Glomerular visceral epithelial cell (primary cell): ENCODE measurements at regions not wholly inside any gene's neighbourhood (a gene's known extent, or its start where the extent isn't known, plus 50 kb on each side); places are given as distances from the start of the nearest gene placed in this dataset.
"Not testable (repeated sequence)": the region's sequence is repeated elsewhere in the genome, so short reads cannot be mapped to it uniquely, and the experiment has no call there.

Experiments used
- DNase-seq: peaks from one replicate; pipeline ENCODE4 v3.0.0-alpha.2; 2016; ENCODE audit errors: extremely low spot score

DNA sequence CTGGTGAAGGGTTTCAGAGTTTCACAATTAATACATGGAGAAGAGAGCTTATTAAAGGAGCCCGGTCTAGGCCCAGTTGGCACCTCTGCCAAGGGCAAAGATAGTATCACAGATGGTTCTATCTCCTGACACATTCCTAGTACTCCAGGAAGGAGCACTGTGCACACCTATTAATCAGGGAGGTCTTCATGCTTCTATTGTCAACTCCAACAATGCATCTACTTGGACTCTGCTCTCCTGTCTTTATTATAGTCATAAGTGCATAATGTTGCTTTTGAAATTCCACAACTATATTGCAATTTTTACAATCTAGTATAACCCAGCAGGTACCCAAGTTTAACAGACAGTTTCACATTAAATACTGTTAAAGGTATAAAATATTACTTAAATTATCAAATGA, 174.5 kb upstream of the TSC22D1 start:
- DNase-seq: no peak

DNA sequence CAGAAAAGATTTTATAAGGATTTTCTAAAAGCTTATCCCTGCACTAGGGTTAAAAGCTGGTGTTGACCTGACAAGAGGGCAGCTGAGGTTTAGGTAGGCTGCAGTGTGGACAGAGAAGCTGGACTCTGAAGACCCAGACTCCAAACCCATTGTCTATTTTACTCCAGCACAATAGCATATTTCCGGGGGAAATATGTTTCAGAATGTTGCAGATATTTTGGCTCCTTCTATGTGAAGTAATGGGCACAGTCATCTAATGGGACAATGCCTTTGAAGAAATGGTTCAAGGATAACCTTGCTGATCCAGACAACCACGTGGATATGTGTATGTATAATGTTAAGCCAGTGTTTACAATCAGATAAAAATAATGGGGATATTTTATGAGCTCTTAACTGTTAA, 173.8 kb upstream of the TSC22D1 start:
- DNase-seq: no peak

DNA sequence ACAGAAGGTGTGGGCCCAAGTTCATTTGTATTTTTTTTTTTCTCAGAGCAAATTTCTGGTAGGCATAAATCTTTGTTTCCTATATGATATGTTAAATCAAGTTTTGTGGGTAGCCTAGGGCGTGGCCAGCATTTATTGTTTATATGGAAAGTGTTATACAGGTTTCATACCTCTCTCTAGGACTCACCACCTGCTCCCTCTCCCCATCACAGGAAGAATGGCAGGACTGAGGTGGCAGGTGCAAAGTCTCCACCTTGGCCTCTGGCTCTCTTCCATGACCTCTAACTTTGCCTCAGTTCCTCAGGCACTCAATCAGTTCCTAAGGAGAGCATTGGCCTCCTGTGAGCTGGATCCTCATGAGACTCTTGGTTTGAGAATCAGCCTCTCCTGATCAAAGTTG, 172.3 kb upstream of the TSC22D1 start:
- DNase-seq: no peak

DNA sequence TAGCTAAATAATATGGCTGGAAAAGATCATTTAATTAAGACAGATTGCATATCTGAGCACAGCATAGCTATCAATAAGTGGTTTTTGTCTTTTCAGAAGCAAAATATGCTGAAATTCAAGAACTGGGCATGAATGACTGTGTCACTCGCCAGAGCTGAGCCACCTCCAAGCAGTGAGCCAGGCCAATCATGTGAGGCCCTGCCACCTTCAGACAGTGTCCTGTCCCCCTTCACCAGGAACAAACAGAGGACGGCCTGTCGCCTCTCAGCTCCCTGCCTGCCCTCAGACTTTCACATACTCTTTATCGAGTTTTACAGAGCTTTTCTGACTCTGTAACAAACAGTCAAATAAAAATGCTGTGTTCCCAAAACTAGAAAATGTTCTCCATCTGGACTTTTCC, 171.0 kb upstream of the TSC22D1 start:
- DNase-seq: no peak

DNA sequence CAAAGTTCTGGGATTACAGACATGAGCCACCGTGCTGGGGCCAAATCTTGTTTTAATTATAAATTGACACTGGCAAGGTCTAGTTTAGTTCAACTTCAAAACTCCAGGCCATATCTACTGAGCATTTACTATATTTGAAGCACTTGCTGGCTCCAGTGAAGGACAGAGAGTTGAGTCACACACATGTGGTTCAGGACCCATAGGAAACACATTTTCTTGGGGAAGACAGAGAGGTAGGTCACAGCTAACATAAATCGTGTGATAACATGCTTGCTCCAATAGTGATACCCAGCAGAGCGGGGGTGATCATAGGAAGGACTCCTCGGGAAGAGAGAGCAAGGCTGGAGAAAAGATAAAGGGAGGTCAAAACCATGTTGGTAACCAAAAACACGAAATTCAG, 170.6 kb upstream of the TSC22D1 start:
- DNase-seq: no peak

DNA sequence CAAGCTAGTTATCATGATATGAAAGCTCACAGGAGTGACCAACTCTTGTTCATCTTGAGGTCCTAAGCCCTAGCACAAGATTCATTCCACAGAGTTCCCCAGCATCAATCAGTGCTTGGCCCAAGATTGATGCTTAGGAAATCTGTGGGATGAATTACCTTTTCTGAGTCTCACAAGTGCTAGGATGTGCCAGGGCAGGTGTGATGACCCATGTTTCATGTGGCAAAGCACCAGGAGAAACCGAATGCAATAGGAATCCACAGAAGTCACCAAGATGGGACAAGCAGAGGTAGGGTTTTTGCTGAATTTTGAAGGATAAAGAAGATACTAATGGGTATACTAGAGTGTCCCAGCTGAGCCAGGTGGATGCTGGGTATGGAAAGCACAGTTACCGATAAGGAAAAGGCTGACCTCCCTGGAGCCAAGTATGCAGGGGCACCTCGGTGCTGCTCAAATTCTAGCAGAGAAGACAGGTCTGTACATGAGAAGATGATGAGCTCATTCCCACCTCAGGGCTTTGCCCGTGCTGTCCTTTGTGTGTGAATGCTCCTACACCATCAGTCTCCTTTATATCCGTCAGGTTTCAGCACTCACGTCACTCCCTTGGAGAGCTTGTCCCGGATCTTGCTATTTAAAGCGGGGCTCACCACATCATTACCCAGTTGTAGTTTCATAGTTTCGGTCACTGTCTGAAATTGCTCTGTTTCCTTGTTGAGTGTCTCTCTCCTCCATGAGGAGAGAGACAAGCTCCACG, 168.9 kb upstream of the TSC22D1 start:
- no peak for DNase-seq

DNA sequence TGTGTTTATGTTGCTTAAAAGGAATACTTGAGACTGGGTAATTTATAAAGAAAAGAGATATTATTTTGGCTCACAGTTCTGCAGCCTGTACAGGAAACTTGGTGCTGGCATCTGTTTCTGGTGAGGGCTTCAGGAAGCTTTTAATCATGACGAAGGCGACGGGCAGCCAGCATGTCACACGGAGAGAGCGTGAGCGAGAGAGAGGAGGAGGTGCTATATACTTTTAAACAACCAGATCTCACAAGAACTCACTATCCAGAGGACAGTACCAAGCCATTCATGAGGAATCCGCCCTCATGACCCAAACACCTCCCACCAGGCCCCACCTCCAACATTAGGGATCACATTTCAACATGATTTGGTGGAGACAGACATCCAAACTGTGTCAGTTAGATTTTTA, 163.4 kb upstream of the TSC22D1 start:
- DNase-seq: no peak

DNA sequence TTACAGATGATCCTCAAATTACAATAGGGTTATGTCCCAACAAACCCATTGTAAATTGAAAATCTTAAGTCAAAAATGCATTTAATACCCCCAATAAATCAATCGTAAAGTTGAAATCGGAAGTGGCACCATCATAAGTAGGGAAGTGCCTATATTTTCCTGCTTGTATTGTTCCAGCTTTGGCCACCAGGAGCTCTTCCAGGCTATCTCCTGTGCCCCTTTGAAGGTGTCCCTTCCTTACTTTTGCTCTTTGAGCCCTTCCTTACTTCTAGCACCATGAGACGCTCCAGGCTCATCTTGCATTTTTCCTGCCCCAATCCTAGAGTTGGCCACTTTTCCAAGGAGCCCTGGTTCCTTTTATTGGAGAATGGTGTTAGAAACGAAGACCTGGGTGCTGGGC, 163.0 kb upstream of the TSC22D1 start:
- DNase-seq: no peak

DNA sequence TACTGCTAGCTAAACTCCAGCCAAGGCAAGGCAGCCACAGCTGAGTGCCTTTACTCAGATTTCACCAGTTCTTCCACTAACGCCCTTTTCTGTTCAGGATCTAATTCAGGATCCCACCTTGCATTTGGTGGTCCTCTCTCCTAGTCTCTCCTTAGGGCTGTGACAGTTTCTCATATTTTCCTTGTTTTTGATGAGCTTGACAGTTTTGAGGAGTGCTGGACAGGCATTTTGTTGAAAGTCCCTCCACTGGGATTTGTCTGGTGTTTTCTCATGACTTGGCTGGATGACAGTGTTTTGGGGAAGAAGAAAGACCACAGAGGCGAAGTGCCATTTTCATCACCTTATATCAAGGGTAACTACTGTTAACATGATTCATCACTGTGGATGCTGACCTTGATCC, 162.3 kb upstream of the TSC22D1 start:
- DNase-seq: no peak

DNA sequence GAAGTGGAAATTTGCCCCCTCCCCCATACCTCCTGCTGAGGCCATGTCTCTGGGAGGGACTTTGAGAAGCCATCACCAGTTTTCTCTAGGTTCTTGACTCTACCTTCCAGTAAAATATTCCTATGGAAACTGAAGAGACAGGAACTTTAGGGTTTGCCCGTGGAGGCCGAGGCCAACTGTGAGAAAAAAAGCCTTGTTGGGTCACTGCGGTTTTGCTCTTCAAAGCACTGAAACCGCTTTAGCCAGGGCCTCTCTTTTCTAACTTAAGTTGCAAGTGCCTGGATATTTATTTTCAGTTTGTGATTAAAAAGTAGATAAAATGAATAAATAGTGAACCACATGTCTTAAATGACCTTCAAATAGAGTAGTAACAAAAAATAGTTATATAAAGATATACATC, 159.7 kb upstream of the TSC22D1 start:
- DNase-seq: no peak

DNA sequence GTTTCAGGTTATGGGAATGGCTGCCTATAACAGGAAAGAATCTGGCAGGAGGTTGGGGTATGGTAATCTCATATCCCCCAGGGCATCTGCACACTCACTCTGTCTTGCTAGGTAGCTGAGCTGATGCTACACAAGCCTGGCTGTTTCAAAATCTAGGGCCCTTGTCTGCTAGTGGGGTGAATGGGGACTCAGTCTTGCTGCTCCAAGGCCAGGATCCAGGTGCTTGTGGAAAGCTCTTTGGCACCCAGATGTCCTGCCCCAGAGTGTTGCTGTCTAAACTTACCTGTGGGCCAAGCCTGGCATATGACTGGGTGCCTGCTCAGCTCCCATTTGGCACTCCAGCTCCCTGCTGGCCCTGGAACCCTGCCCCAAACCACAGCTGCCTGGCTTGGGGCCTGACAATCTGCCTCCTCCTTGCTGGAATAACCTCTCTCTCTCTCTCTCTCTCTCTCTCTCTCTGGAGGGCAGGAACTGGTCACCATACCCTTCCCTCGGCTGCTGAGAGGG, 158.1 kb upstream of the TSC22D1 start:
- DNase-seq: peak; percentile 74

DNA sequence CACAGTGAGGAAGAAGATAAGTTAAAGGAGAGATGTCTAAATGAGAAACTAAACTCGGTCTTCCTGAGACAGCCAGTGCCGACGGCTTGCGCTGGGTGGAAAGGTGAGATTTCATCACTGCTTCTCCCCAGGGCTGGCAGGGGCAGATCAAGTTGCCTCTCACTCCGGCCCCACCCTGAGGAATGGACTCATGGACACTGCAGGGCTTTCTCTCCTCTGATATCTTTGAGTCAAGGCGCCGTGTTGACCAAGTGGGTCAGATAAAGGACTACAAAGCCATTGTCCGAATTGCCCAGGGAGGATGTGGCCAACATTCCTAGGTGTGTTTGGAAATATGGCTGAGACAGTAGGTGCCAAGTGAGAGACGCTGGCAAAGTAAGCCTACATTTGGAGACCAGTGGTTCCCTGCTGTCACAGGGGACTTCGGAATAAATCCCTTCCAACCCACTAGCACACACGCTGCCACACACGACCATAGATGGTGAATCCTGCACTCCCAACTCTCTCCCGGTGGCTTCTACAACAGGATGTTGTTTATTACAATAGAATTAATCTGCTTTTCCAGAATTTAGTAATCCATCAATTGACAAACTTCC, 156.5 kb upstream of the TSC22D1 start:
- DNase-seq: no peak

DNA sequence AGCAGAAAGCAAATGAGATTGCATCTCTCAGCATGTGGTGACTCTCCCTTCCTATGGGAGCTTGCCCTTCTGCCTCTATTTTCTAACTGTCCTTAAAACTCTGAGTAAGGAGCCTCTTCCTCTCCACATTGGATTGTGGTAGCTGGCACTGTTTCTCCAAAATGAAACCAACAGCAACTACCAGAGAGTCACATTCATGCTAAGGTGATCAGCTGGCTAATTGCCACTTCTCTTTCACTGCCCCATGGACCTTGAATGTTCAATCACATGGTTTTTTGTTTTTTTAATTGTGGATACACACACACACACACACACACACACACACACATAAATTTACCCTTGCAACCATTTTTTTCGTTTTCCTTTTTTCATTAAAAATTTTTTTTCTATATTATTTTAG, 154.7 kb upstream of the TSC22D1 start:
- DNase-seq: no peak

DNA sequence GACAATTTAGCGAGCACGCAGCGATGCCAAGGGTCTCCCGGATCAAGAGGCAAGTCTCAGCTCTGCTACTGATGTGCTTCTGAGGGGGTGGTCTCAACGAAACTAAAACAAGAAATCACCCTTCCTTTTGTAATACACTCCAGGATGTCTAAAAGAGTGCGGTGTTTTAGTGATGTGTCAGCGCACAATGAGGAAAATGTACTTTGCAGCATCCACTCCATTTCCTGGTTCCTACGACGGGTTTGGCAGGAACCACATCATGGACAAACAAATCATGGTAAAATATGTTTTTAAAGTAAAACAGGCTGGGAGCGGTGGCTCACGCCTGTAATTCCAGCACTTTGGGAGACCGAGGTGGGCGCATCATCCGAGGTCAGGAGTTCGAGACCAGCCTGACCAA, 154.0 kb upstream of the TSC22D1 start:
- DNase-seq: no peak

DNA sequence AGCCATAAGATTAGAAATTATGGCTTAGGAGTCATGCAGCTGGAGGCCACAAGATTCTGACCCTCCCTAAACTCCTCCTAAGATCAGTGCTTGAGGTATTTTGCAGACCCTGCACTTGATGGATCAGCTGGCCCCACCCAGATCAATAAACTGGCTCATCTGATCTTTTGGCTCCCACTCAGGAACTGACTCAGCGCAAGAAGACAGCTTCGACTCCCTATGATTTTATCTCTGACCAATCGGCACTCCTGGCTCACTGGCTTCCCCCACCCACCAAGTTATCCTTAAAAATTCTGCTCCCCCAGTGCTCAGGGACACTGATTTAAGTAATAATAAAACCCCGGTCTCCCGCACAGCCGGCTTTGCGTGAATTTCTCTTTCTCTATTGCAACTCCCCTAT, 151.5 kb upstream of the TSC22D1 start:
- not testable (repeated sequence) for DNase-seq

DNA sequence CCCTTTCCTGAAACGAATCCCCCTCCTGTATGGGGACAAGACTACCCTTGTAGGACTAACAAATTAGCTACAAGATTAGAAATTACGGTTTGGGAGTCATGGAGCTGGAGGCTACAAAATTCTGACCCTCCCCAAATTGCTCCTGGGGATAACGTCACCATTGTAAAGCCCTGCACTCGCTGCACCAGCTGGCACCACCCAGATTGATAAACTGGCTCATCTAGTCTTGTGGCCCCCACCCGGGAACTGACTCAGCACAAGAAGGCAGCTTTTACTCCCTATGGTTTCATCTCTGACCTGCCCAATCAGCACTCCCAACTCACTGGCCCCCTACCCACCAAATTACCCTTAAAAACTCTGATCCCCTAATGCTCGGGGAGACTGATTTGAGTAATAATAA, 150.6 kb upstream of the TSC22D1 start:
- no peak for DNase-seq

DNA sequence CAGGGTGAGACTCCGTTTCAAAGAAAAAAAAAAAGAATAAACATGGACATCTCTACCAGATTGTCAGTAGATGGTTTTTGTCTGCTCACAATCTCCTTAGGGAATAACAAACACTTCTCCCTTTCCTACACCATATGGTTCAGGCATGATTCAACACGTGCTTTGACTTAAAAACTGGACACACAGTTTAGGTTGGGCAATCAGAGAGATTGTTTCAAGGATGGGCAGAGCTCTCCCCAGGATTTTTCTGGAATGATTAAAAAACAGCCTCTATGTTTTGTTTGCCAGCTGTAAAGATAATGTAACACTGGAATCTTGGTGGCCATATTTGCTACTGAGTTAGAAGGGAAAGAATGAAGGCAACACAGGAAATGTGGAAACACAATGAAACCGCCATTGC, 150.1 kb upstream of the TSC22D1 start:
- no peak for DNase-seq

DNA sequence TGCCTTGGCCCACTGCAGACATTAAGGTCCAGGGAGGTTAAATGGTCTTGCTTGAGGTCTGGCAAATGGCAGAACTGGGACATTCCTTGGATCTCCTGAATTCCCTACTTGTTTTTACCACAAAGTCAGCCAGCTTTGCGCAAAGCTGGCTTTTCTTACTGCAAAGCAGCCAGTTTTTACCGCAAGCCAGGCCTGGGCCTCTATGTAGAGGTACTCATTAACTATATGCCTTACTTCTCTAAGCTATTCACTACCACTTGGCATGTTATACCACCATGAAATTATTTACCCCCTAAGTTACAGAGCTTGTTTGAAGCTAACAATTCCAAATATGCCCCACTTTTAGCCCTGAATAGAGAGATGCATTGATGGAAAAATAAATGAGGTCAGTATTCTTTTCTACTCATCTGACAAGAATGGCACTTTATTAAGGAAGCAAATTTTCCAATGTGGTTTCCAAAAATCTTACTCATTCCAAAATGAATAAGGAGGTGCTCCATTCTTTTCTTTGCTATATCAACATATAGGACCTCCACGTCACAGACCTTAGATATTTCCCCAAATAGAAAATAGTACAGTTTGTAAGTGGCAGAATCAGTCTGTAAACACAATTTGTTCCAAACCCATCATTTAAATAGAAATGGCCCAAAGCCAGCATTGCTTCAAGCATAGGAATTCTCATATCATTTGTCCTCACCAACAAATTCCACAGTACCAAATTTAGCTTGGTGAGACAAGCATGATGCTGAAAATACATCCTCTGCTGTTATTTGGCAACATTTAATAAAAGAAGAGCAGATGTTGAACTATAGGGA, 143.9 kb upstream of the TSC22D1 start:
- DNase-seq: peak; percentile 99

DNA sequence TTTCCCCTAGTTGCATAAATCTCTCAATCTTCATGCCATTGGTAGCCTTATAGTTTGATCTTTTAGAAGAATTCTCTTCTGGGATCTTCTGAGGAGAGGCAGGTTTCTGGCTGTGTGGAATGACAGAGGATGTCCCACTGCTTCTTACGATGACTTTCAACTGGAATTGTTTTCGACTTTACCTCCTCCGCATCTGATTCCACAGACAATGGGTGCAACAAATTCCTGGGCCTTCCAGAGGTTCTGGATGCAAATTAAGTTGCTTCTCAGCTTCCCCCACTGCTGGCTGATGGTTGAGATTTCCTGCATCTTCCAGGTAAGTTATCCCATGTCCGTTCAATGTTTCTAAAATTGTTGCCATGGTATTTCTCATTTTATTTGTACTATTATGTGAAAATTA, 142.3 kb upstream of the TSC22D1 start:
- DNase-seq: no peak

DNA sequence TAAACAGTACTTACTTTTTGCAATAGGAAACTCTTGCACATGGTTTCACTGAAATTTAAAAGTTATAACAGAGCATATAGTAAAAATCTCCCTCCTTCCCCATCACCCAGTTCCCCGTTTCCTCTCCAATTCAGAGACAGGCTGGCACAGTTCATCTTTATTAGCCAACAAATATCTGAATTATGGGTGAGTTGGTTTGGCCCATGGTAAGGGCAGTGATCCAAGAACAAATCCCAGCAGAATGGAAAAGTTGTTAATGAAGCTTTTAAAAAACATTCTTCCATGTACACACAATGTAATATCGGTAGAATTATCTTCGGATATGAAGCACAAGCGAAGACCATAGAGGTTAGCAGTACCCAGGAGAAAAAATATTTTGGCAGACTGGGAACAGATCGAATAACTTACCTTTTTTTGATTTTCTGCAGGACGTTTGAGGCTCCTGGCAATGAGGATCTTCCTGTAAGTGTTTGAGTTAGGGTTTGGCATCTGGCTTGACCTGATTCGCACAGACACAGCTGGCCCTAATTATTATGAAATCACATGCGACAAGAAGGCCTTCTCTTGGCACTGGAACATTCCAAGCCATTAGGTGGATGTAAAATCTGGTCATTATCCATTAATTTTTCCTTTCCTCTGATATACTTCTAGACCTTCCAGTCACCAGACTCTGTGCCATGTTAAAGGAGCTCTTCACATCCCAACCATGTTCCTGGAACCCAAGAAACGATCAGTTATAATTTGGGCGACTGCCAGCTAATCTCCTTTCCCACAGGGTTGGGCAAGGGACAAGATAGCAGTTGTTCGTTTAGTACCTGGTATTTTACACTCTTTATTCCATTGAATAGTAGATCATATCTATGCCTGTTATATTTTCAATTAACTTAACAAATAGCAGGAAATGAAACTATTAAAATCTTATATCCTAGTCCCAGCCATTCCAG, 139.4 kb upstream of the TSC22D1 start:
- DNase-seq: no peak

DNA sequence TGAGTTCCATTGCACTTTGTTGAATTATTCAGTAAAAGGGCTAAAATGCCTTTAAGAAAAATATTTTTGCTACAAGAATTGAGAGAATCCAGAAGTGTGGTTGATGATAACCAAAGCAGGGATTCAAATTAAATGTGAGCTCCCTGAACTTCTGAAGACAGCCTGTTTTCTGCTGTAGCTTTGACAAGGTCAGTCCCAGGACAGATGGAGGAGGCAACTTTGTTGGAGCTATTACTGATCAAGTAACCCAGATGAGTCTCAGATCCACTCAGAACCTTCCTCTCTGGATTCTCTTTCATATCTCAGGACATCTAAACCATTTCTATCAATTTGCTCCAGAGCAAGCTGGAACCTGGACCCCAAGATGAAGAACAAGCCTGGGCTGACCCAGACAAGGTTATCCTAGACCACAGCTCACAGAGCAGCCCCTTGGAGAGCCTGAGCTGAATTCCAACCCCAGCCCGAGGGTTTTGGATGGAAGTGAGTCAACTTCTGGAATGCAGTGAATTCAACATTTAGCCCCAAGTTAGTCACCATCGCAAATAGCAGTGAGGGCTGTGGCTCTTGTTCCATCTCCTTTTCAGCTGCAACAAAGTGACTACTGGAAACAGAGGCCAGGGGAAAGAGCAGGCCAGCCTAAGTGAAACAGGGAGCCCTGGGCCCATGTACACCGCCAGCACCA, 137.8 kb upstream of the TSC22D1 start:
- peak; percentile 95 for DNase-seq
